Activated T-helper 1 cell treated with anti-CD3 and anti-CD28 coated beads, Interleukin-12 subunit alpha, Interleukin-12 subunit beta, Interleukin-2, Interleukin-4 antibody, amounts not matched to agents 30 ng/mL and 10 ng/mL and 1 ng/mL, durations not matched to agents 14 hours and 24 hours and 36 hours (primary cell): ENCODE measurements at regions not wholly inside any gene's neighbourhood (a gene's known extent, or its start where the extent isn't known, plus 50 kb on each side); places are given as distances from the start of the nearest gene placed in this dataset.

Experiments
- DNase-seq: peaks from one replicate; pipeline ENCODE4 v3.0.0; 2021; ENCODE audit warnings: low spot score
- H3K27ac Mint-ChIP-seq: one replicate; pipeline ENCODE4 v1.8.0; 2021; ENCODE audit warnings: mild to moderate bottlenecking, mixed read lengths
- H3K27me3 Mint-ChIP-seq: one replicate; pipeline ENCODE4 v1.8.0; 2022; ENCODE audit warnings: mild to moderate bottlenecking, moderate library complexity, mixed read lengths; ENCODE audit not compliant: insufficient read depth
- H3K36me3 Mint-ChIP-seq: one replicate; pipeline ENCODE4 v1.8.0; 2021; ENCODE audit warnings: low read depth, mixed read lengths
- H3K4me1 Mint-ChIP-seq: one replicate; pipeline ENCODE4 v1.8.0; 2021; ENCODE audit warnings: low read depth, mixed read lengths
- H3K4me3 Mint-ChIP-seq: one replicate; pipeline ENCODE4 v1.8.0; 2021; ENCODE audit warnings: mild to moderate bottlenecking, moderate library complexity, mixed read lengths
- H3K9me3 Mint-ChIP-seq: one replicate; pipeline ENCODE4 v1.8.0; 2021; ENCODE audit warnings: mixed read lengths
- intact Hi-C: fragments of 100-400 bp; cut with micrococcal nuclease; formaldehyde crosslinking; loops from one replicate; pipeline ENCODE4 v1.15.1; 2024

- H3K4me3 Mint-ChIP-seq, result no peak overlapping the region
- H3K36me3 Mint-ChIP-seq, result no peaks in the 10 kb centered on the region
- intact Hi-C loops, result loop anchor here (1.0 kb wide), 1 partner anchor 26 kb away; no protein-coding TSS in a partner anchor
- peaks cover 11% of the 10 kb centered on the region for H3K9me3 Mint-ChIP-seq
- H3K27ac Mint-ChIP-seq, result no peak overlapping the region
- H3K4me1 Mint-ChIP-seq, result no peaks in the 10 kb centered on the region
- H3K27me3 Mint-ChIP-seq, result no peaks in the 10 kb centered on the region
- DNase-seq, result no peak
Measured at GRCh38 chr5:28190011-28190410, 1151.6 kb upstream of the CDH9 start.

- H3K27me3 Mint-ChIP-seq, result no peaks in the 10 kb centered on the region
- peaks cover 24% of the 10 kb centered on the region for H3K9me3 Mint-ChIP-seq
- H3K4me3 Mint-ChIP-seq, result no peak overlapping the region
- no peaks in the 10 kb centered on the region for H3K36me3 Mint-ChIP-seq
- intact Hi-C loops, result no loop called here
- H3K4me1 Mint-ChIP-seq, result no peaks in the 10 kb centered on the region
- DNase-seq, result no peak
- H3K27ac Mint-ChIP-seq, result no peak overlapping the region
Measured at GRCh38 chr5:28174691-28175090, 1136.3 kb upstream of the CDH9 start.

- intact Hi-C loops, result no loop called here
- DNase-seq, result no peak
- Mint-ChIP-seq H3K27me3 (no peaks in the 10 kb centered on the region), H3K9me3 (peaks cover 5% of the 10 kb centered on the region), H3K36me3 (no peaks in the 10 kb centered on the region), H3K27ac (no peak overlapping the region), H3K4me3 (no peak overlapping the region), H3K4me1 (no peaks in the 10 kb centered on the region)
Measured at GRCh38 chr5:28165096-28165495, 1126.7 kb upstream of the CDH9 start.

GRCh38 chr5:28164568-28164967, 1126.2 kb upstream of the CDH9 start:
- H3K27ac Mint-ChIP-seq, result no peak overlapping the region
- no peak overlapping the region for H3K4me3 Mint-ChIP-seq
- H3K9me3 Mint-ChIP-seq, result peaks cover 9% of the 10 kb centered on the region
- intact Hi-C loops, result no loop called here
- H3K4me1 Mint-ChIP-seq, result no peaks in the 10 kb centered on the region
- H3K27me3 Mint-ChIP-seq, result no peaks in the 10 kb centered on the region
- H3K36me3 Mint-ChIP-seq, result no peaks in the 10 kb centered on the region
- no peak for DNase-seq

- Mint-ChIP-seq H3K27me3 (no peaks in the 10 kb centered on the region), H3K9me3 (peaks cover 8% of the 10 kb centered on the region), H3K4me3 (no peak overlapping the region), H3K4me1 (no peaks in the 10 kb centered on the region), H3K27ac (no peak overlapping the region), H3K36me3 (no peaks in the 10 kb centered on the region)
- no peak for DNase-seq
- intact Hi-C loops, result no loop called here
Measured at GRCh38 chr5:28156981-28157380, 1118.6 kb upstream of the CDH9 start.

- Mint-ChIP-seq H3K27ac (no peak overlapping the region), H3K36me3 (no peaks in the 10 kb centered on the region), H3K9me3 (peaks cover 14% of the 10 kb centered on the region), H3K27me3 (no peaks in the 10 kb centered on the region), H3K4me1 (no peaks in the 10 kb centered on the region), H3K4me3 (no peak overlapping the region)
- no peak for DNase-seq
- intact Hi-C loops, result no loop called here
Measured at GRCh38 chr5:28143519-28143918, 1105.1 kb upstream of the CDH9 start.

- DNase-seq, result no peak
- Mint-ChIP-seq H3K9me3 (peaks cover 32% of the 10 kb centered on the region), H3K27ac (no peak overlapping the region), H3K27me3 (no peaks in the 10 kb centered on the region), H3K36me3 (no peaks in the 10 kb centered on the region), H3K4me3 (no peak overlapping the region), H3K4me1 (no peaks in the 10 kb centered on the region)
- intact Hi-C loops, result no loop called here
Measured at GRCh38 chr5:28132151-28132550, 1093.8 kb upstream of the CDH9 start.

- H3K27ac Mint-ChIP-seq, result no peak overlapping the region
- no peaks in the 10 kb centered on the region for H3K27me3 Mint-ChIP-seq
- no peak for DNase-seq
- no peak overlapping the region for H3K4me3 Mint-ChIP-seq
- no peaks in the 10 kb centered on the region for H3K36me3 Mint-ChIP-seq
- intact Hi-C loops, result no loop called here
- peaks cover 11% of the 10 kb centered on the region for H3K9me3 Mint-ChIP-seq
- H3K4me1 Mint-ChIP-seq, result no peaks in the 10 kb centered on the region
Measured at GRCh38 chr5:28117691-28118090, 1079.3 kb upstream of the CDH9 start.

- Mint-ChIP-seq H3K4me1 (no peaks in the 10 kb centered on the region), H3K4me3 (no peak overlapping the region), H3K27ac (no peak overlapping the region), H3K27me3 (no peaks in the 10 kb centered on the region), H3K9me3 (peaks cover 11% of the 10 kb centered on the region), H3K36me3 (no peaks in the 10 kb centered on the region)
- intact Hi-C loops, result no loop called here
- DNase-seq, result no peak
Measured at GRCh38 chr5:28117273-28117672, 1078.9 kb upstream of the CDH9 start.

- no peaks in the 10 kb centered on the region for H3K4me1 Mint-ChIP-seq
- DNase-seq, result no peak
- no peak overlapping the region for H3K27ac Mint-ChIP-seq
- peaks cover 19% of the 10 kb centered on the region for H3K9me3 Mint-ChIP-seq
- intact Hi-C loops, result no loop called here
- no peak overlapping the region for H3K4me3 Mint-ChIP-seq
- H3K27me3 Mint-ChIP-seq, result no peaks in the 10 kb centered on the region
- no peaks in the 10 kb centered on the region for H3K36me3 Mint-ChIP-seq
Measured at GRCh38 chr5:28110781-28111180, 1072.4 kb upstream of the CDH9 start.

GRCh38 chr5:28104080-28104479, 1065.7 kb upstream of the CDH9 start:
- H3K36me3 Mint-ChIP-seq, result no peaks in the 10 kb centered on the region
- no peak overlapping the region for H3K27ac Mint-ChIP-seq
- H3K27me3 Mint-ChIP-seq, result no peaks in the 10 kb centered on the region
- intact Hi-C loops, result no loop called here
- H3K4me3 Mint-ChIP-seq, result no peak overlapping the region
- DNase-seq, result no peak
- H3K4me1 Mint-ChIP-seq, result no peaks in the 10 kb centered on the region
- peaks cover 6% of the 10 kb centered on the region for H3K9me3 Mint-ChIP-seq

- no peaks in the 10 kb centered on the region for H3K36me3 Mint-ChIP-seq
- H3K9me3 Mint-ChIP-seq, result peaks cover 27% of the 10 kb centered on the region
- H3K4me1 Mint-ChIP-seq, result no peaks in the 10 kb centered on the region
- intact Hi-C loops, result no loop called here
- DNase-seq, result no peak
- H3K27ac Mint-ChIP-seq, result no peak overlapping the region
- H3K27me3 Mint-ChIP-seq, result no peaks in the 10 kb centered on the region
- H3K4me3 Mint-ChIP-seq, result no peak overlapping the region
Measured at GRCh38 chr5:28084069-28084468, 1045.7 kb upstream of the CDH9 start.

- Mint-ChIP-seq H3K9me3 (peaks cover 24% of the 10 kb centered on the region), H3K27ac (no peak overlapping the region), H3K36me3 (no peaks in the 10 kb centered on the region), H3K4me3 (no peak overlapping the region), H3K4me1 (no peaks in the 10 kb centered on the region), H3K27me3 (no peaks in the 10 kb centered on the region)
- intact Hi-C loops, result no loop called here
- DNase-seq, result no peak
Measured at GRCh38 chr5:28082610-28083009, 1044.2 kb upstream of the CDH9 start.
